ENCODE measurements at regions not wholly inside any gene's neighbourhood (a gene's known extent, or its start where the extent isn't known, plus 50 kb on each side); places are given as distances from the start of the nearest gene placed in this dataset.

DNA sequence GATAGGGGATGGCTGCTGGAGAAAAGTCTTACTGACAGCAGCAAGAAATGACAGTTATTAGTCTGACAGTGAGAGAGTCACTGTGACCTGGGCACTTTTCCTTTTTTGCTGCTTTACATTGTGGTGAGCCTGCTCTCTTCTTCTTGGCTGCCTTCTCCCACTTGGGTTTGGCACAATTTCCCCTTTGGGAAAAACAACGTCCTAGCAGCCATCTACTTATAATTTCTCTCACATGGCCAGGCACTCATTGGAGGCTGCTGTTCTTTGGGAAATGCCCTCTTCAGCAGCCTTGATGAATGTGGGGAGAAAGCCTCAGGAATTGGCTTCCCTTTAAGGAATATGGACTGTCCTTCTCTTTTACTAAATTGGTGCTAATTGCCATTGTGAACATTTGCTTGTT lies 60.4 kb upstream of the SLC1A4 start:
- Histone ChIP-seq H3K9ac (no peak overlapping the region), H3K36me3 (replicated peaks in 1 of 2; ENCODE audit: control insufficient read depth in 1 of 2, insufficient read depth in 2 of 2, low read length in 1 of 2) (no peaks in the 10 kb centered on the region), H3K4me3 (ENCODE audit: low read depth in 2 of 2, low read length in 1 of 2) (no peak overlapping the region), H3F3A (replicated peaks; ENCODE audit: insufficient read depth) (no peaks in the 10 kb centered on the region), H4K20me1 (ENCODE audit: insufficient read depth) (no peaks in the 10 kb centered on the region), H3K4me2 (no peak overlapping the region), H3K27ac (ENCODE audit: low read depth in 2 of 2, low read length in 1 of 2) (no peak overlapping the region), H3K9me3 (no peaks in the 10 kb centered on the region), H3K79me2 (ENCODE audit: insufficient read depth) (no peaks in the 10 kb centered on the region), H2AFZ (ENCODE audit: low read depth) (no peak overlapping the region), H3K9me2 (no peaks in the 10 kb centered on the region), H3K4me1 (ENCODE audit: control insufficient read depth in 1 of 2, insufficient read depth in 2 of 2, low read depth in 1 of 2, low read length in 1 of 2) (no peaks in the 10 kb centered on the region), H3K27me3 (ENCODE audit: insufficient read depth) (peaks cover 25% of the 10 kb centered on the region; the same call in 1 of the 2 replicates)
- DNase-seq, result no peak
- POLR2A ChIA-PET, result no interaction called here
- CTCF ChIA-PET, result no interaction called here
- 0% methylated on average over 1 of the region's 1 CpG for WGBS (ENCODE audit: low lambda C conversion rate)
- no peak for TF ChIP-seq GATA2 (CRISPR knock-in tag; IDR thresholded peaks at IDR 0.05)

- POLR2A ChIA-PET, result no interaction called here
- TF ChIP-seq GABPA (IDR thresholded peaks at IDR 0.05; ENCODE audit: low read depth) (no peak), GATA2 (CRISPR knock-in tag; IDR thresholded peaks at IDR 0.05) (no peak), FOXJ3 (CRISPR knock-in tag; IDR thresholded peaks at IDR 0.05) (no peak), RAD21 (IDR thresholded peaks at IDR 0.05; ENCODE audit: low read length) (no peak), YY1 (IDR thresholded peaks at IDR 0.05; ENCODE audit: low read depth) (no peak), RXRA (IDR thresholded peaks at IDR 0.05; ENCODE audit: borderline replicate concordance, low read depth) (no peak)
- TF ChIP-seq, protein P1, sequence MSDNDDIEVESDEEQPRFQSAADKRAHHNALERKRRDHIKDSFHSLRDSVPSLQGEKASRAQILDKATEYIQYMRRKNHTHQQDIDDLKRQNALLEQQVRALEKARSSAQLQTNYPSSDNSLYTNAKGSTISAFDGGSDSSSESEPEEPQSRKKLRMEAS (IDR thresholded peaks at IDR 0.05; ENCODE audit: low read depth), result no peak
- no peaks in the 10 kb centered on the region for H3F3A ChIP-seq (replicated peaks; ENCODE audit: insufficient read depth)
Measured at GRCh38 chr2:64929333-64929732, 59.9 kb upstream of the SLC1A4 start.

DNA sequence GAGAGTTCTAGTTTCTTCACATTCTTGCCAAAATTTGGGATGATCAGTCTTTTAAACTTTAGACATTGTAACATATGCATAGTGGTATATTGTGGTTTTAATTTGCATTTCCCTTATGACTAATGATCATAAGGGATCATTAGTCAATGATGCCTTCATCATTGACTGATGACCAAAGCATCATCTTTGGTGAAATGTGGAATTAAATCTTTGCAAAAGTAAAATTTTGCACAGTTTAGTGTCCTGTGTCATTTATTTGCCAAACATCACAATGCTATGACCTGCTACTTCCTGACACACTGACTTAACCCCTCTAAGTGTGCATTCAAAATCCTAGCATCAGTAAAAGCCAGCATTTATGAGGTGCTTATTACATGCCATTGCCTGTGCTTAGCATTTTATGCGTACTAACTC lies 58.9 kb upstream of the SLC1A4 start:
- Histone ChIP-seq H3K9ac (no peak overlapping the region), H3K4me3 (ENCODE audit: low read depth in 2 of 2, low read length in 1 of 2) (no peak overlapping the region), H2AFZ (ENCODE audit: low read depth) (no peak overlapping the region), H3K27me3 (ENCODE audit: insufficient read depth) (peaks cover 29% of the 10 kb centered on the region; the same call in 1 of the 2 replicates), H3K4me2 (no peak overlapping the region), H3K4me1 (ENCODE audit: control insufficient read depth in 1 of 2, insufficient read depth in 2 of 2, low read depth in 1 of 2, low read length in 1 of 2) (no peaks in the 10 kb centered on the region), H4K20me1 (ENCODE audit: insufficient read depth) (no peaks in the 10 kb centered on the region), H3K9me3 (no peaks in the 10 kb centered on the region), H3F3A (replicated peaks; ENCODE audit: insufficient read depth) (no peaks in the 10 kb centered on the region), H3K27ac (ENCODE audit: low read depth in 2 of 2, low read length in 1 of 2) (no peak overlapping the region), H3K79me2 (ENCODE audit: insufficient read depth) (no peaks in the 10 kb centered on the region), H3K9me2 (no peaks in the 10 kb centered on the region), H3K36me3 (replicated peaks in 1 of 2; ENCODE audit: control insufficient read depth in 1 of 2, insufficient read depth in 2 of 2, low read length in 1 of 2) (no peaks in the 10 kb centered on the region)
- DNase-seq, result no peak
- POLR2A ChIA-PET, result no interaction called here
- CTCF ChIA-PET, result interaction anchor here (2.1 kb wide), 1 partner anchor 13 kb away, joined by 9 read pairs; no protein-coding TSS in a partner anchor
- TF ChIP-seq RAD21 (IDR thresholded peaks at IDR 0.05; ENCODE audit: low read length), result no peak
- TF ChIP-seq, protein P2, sequence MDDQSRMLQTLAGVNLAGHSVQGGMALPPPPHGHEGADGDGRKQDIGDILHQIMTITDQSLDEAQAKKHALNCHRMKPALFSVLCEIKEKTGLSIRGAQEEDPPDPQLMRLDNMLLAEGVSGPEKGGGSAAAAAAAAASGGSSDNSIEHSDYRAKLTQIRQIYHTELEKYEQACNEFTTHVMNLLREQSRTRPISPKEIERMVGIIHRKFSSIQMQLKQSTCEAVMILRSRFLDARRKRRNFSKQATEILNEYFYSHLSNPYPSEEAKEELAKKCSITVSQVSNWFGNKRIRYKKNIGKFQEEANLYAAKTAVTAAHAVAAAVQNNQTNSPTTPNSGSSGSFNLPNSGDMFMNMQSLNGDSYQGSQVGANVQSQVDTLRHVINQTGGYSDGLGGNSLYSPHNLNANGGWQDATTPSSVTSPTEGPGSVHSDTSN (IDR thresholded peaks at IDR 0.05), result no peak
- TF ChIP-seq GATA2 (CRISPR knock-in tag; IDR thresholded peaks at IDR 0.05), result no peak
- TF ChIP-seq RCOR1 (IDR thresholded peaks at IDR 0.05; ENCODE audit: low read length), result no peak
- TF ChIP-seq, protein P3, sequence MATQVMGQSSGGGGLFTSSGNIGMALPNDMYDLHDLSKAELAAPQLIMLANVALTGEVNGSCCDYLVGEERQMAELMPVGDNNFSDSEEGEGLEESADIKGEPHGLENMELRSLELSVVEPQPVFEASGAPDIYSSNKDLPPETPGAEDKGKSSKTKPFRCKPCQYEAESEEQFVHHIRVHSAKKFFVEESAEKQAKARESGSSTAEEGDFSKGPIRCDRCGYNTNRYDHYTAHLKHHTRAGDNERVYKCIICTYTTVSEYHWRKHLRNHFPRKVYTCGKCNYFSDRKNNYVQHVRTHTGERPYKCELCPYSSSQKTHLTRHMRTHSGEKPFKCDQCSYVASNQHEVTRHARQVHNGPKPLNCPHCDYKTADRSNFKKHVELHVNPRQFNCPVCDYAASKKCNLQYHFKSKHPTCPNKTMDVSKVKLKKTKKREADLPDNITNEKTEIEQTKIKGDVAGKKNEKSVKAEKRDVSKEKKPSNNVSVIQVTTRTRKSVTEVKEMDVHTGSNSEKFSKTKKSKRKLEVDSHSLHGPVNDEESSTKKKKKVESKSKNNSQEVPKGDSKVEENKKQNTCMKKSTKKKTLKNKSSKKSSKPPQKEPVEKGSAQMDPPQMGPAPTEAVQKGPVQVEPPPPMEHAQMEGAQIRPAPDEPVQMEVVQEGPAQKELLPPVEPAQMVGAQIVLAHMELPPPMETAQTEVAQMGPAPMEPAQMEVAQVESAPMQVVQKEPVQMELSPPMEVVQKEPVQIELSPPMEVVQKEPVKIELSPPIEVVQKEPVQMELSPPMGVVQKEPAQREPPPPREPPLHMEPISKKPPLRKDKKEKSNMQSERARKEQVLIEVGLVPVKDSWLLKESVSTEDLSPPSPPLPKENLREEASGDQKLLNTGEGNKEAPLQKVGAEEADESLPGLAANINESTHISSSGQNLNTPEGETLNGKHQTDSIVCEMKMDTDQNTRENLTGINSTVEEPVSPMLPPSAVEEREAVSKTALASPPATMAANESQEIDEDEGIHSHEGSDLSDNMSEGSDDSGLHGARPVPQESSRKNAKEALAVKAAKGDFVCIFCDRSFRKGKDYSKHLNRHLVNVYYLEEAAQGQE (IDR thresholded peaks at IDR 0.05; ENCODE audit: low read depth, low read length), result no peak
- no peak for TF ChIP-seq TEAD4 (IDR thresholded peaks at IDR 0.05; ENCODE audit: borderline replicate concordance, insufficient read depth)
- 54% methylated on average over 1 of the region's 1 CpG for WGBS (ENCODE audit: low lambda C conversion rate)

More at GRCh38 chr2:64929333-64929732, 59.9 kb upstream of the SLC1A4 start:
- Histone ChIP-seq H3K36me3 (replicated peaks in 1 of 2; ENCODE audit: control insufficient read depth in 1 of 2, insufficient read depth in 2 of 2, low read length in 1 of 2) (no peaks in the 10 kb centered on the region), H3K4me1 (ENCODE audit: control insufficient read depth in 1 of 2, insufficient read depth in 2 of 2, low read depth in 1 of 2, low read length in 1 of 2) (no peaks in the 10 kb centered on the region), H3K4me3 (ENCODE audit: low read depth in 2 of 2, low read length in 1 of 2) (no peak overlapping the region), H3K27me3 (ENCODE audit: insufficient read depth) (peaks cover 29% of the 10 kb centered on the region; the same call in 1 of the 2 replicates), H3K4me2 (no peak overlapping the region), H2AFZ (ENCODE audit: low read depth) (no peak overlapping the region), H3K79me2 (ENCODE audit: insufficient read depth) (no peaks in the 10 kb centered on the region), H4K20me1 (ENCODE audit: insufficient read depth) (no peaks in the 10 kb centered on the region), H3K9me2 (no peaks in the 10 kb centered on the region), H3K9ac (no peak overlapping the region), H3K27ac (ENCODE audit: low read depth in 2 of 2, low read length in 1 of 2) (no peak overlapping the region), H3K9me3 (no peaks in the 10 kb centered on the region)
- 36% methylated on average over 1 of the region's 1 CpG for WGBS (ENCODE audit: low lambda C conversion rate)
- no peak for DNase-seq
- CTCF ChIA-PET, result no interaction called here
